Stimulated activated CD4-positive, alpha-beta T cell treated with anti-CD3 and anti-CD28 coated beads, Interleukin-4, amount 100 ng/mL, for 48 hours (primary cell): ENCODE measurements at regions not wholly inside any gene's neighbourhood (a gene's known extent, or its start where the extent isn't known, plus 50 kb on each side); places are given as distances from the start of the nearest gene placed in this dataset.

Experiments
- DNase-seq, 2 donors: peaks; one replicate each; pipeline ENCODE4 v3.0.0-alpha.2; 2020; ENCODE audit warnings: low read depth in 2 of 2

DNA sequence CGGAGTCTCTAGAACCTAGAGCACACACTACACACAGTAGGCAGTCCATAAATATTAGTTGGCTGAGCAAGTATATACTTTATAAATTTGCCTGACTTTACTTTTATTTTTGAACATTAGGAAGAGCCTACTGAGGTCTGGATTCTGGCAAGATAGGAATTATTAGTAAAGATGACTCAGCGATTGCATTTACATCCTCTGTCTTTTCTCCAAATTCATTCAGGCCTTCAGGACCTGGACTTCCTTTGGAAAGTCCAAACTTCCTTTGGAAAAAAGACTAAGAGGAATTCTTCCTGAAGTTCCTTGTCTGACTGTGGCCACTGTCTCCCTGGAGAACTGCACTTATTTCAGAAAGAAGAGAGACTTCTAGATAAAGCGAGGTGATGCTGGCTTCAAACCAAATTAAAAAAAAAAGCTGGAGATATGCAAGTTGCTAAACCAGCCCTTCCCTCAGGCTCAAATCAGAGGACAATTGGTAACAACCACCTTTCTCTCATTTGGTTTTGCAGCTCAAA is 251.3 kb downstream of the GAS1 start:
- no peak for DNase-seq

DNA sequence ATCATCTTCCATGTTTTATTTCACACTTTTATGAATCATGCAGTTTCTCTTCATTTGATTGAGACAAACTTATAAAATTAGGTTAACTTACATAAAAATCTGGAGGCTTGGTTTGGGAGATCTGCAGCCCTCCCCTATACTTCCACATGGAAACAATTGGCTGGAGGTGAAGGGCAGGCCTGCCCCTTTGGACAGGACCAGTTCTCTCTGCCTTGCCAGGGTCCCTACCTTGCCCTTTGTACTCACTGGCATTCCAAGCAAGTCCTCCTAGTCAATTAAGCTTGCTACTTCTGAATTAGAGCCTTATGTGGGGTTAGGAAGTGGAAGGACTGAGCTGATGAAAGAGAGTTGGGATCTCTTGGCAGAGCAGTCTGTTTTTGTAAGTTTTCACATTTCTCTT is 257.3 kb downstream of the GAS1 start:
- no peak for DNase-seq

DNA sequence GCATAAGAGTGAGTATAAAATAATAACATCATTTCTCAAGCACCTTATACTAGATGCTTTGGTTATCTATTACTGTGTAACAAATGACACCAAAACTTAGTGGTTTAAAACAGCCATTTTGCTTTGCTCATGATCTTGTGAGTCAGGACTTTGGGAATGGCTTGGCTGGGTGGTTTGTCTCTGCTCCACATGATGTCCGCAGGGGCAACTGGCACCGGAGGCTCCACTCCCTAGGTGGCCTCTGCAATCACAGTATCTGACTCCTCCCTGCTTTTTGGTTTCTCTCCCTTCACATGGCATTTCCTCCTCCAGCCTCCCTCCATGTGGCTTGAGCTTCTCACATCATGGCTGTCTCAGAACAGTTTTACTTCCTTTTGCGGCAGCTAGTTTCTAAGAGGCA is 259.5 kb downstream of the GAS1 start:
- no peak for DNase-seq

DNA sequence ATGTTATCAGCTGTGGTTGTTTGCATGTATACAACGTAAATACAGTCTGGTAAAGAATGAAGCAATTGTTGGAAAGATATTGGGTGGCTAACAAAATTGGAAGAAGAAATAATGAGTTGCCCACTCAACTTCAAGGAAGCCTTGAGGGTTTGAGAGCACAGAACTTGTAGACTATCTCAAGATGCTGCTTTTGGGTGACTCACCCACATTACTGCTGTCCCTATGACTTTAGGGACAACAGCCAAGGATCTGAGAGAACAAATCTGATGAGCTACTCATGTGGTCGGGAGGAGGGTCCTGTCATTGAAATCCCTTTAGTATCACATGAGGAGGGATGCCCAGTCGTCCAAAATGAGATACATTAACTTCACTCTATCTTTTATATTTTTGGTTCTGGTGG is 261.8 kb downstream of the GAS1 start:
- DNase-seq, result no peak

DNA sequence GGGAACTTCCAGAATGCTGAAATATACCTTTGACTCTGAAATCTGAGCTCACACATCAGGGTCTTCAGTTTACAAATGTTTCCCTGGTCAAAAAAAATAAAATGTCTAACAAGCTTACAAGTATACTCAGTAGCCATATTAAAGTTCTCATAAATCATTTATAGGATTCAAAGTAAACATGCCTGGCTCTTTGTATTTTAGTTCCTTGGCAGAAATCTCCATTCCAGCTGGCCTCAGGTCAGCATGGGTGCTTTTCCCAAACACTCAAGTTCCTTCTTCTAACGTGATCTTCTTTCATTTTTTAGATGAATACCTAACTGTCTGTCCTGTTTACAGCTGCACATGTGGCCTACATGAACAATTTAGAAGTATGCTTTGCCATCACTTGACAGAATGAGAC is 263.2 kb downstream of the GAS1 start:
- DNase-seq, result no peak

DNA sequence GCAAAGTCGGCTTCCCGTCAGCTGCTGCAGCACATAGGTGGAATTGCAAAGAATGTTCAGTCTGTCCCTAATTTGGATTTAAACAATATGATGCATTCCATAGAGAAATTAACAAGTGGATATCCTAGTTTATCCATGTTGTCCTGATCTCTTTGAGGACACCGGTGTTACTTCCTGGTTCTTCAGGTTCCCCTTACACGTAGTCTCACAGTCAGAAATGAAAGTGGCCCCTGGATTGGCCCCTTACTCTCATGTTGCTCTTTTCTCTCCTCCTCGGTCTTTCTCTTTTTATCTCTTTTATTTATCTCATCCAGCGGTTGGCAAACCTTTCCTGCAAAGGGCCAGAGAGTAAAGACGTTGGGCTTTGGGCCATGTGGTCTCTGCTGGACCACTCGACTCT is 265.1 kb downstream of the GAS1 start:
- DNase-seq, result no peak

DNA sequence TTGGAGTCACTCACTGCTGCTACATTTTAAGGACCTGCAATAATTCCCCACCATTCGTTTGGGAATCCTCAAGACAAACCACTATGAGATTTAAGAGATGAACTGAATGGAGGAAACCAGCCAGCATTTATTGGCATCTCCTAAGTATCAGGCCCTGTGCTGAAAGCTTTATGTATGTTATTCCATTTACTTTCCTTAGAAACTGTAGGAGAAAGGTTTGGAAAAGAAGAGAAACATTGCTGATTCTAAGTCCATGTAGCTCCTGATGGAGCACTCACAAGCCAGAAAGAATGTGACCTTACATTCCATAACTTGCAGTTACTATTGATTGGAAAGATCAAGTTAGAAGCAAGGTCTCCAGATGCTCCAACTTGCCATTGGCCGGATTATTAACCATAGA is 267.4 kb downstream of the GAS1 start:
- DNase-seq, result no peak

DNA sequence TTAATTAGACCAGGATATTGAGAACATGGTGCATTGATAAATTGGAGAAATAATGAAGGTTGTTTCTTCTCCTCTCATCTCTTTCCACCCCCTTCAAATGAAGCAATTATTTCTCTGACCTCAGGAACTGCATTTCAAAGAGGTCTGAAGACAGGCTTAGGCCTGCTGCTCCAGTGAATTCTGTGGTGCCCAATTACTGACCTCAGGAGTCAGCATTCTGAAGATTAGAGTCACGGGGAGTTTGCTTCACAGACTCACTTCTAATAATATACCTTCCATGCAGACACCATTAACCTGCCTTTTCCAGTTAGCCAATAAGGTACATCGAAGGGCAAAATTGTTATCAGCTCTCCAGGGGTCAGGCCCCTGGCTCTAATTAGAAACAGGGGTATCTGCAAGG is 270.9 kb downstream of the GAS1 start:
- DNase-seq, result no peak

DNA sequence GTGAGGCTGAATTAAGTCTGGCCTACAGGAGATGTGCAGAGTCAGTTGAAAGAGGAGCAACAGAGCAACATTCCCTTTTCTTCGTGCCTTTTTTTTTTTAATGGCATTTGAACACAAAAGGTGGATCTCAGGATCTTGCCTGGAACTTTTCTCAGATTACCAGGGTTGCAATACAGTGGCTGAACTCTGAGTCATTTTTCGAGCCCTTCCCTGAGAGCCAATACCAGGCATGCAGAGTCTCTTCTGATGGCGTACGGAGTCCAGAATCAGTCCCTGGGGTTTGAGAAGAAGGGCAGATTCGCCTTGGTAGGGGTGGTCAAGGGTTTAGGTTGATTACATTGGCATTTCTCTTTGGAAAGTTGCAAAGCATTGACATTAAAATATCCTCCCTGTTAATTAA is 271.5 kb downstream of the GAS1 start:
- DNase-seq, result no peak

DNA sequence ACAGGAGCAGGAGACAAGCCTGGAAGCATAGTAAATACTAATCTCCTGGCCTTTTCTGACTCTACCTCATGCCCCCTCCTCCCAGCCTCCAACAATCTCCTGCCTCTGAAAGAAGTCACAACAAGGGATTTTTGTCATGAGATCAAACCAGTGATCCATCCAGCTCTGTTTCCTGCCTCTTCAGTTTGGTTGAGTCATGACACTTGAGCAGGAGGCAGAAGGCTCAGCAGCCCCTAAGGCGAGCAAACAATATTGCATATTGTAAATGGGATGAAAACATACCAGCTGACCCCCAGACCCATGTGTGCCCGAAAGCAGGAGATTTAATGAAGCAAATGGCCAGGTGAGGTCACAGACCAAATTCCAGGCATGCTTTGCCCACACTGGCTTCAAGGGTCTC is 272.8 kb downstream of the GAS1 start:
- DNase-seq, result no peak

DNA sequence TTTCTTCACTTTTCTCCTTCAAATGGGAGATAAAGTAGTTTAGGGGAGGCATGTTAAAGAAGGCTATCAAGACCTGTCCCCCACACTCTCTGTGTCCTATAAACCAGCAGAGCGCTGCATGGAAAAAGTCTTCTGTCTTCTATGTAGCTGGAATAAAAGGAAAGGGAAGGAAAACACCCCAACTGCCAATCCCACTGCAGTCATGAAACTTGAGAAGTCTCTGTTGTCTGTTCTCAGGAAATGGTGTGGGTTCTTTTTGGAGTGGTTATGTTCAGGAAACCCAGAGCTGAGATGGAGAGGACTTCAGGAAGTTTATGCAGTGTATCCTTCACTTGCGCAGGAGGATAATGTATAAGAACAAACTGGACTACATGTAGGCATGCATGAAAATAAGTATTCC is 274.3 kb downstream of the GAS1 start:
- no peak for DNase-seq

DNA sequence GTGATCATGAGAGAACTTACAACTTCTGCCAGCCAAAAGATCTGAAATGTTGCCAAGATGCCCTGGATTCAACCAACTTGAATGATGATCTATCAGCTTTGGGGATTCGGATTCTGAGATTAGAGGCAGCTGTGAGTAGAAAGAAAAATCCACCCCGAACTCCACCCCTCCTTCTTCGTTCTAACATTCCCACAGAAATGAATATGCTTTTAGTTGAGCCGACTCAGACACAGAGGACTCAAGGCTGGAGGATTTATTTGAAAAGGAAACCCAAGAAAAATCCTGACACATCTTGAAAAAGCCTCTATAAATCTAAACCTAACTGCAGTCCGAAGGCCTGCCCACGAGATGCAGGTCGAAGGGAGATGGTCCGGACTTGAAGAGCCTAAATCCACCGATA is 275.0 kb downstream of the GAS1 start:
- DNase-seq, result no peak

DNA sequence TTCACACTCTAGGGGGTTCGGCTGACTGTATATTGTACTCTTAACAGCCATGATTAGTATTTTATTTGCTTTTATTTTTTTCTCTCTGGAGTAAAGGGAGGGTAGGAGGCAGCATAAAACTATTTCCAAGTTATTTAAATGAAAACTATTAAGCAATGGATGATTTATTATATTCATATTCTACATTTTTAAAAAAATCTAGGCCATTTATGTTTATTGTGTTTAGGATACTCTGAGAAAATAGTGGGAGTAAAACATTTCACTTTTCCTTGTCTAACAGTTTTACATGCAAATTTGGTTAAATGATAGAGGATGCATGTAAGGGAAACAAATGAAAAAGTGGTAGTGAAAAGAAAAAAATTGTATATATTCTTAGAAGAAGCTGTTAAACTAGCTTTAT is 276.3 kb downstream of the GAS1 start:
- DNase-seq, result no peak

DNA sequence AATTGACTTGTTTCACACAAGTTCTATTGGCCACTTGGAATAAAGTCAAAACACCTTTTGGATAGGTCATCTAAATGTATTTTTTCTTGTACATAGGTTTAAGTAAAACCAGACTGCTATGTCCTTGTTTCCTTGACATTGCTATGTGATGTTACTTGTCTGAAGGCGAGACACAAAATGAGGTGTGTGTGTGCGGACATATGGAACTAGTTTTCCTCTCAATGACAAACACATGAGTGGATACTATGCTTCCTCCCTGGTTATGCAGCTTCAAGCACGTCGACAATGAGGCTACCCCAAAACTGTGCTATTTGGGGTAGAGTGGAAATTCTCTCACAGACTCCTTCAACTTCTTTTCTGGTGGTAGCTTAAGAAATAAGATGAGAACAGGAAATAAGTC is 276.8 kb downstream of the GAS1 start:
- no peak for DNase-seq

DNA sequence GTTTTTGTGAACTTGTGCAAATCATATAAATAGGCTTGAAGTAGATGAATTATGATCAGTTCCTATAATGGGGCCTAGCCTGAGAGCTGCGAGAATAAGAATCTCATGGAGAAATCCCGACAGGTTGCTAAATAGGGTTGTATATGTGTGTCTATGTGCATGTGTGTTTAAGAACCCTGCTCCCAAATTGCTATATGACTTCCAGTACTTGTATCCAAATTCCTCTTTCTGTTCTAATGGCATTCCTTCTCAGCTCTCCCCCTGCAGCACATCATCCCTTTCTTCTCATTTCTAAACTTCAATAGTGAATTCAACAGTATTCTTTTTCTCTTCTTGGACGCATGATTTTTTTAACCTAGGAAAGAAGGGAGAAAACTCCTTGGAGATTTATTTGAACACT is 277.2 kb downstream of the GAS1 start:
- no peak for DNase-seq

DNA sequence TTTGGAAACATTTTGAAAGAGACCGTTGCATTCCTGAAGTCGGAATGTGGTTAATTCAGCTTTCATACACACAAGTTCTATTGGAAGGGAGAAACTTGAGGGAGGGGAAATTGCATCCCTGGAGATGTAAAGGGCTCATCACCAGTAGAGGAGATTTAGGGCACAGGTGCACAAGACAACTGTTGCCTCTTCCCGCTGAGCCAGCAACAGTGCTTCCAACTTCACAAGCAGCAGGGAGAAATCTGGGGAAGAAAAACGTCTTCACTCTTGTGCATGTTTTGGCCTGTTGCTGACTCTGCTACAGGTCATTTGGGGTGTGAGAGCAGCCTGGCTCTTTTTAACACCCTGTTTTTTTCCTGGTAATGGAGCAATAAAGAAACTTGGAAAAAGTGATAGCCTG is 277.9 kb downstream of the GAS1 start:
- no peak for DNase-seq

DNA sequence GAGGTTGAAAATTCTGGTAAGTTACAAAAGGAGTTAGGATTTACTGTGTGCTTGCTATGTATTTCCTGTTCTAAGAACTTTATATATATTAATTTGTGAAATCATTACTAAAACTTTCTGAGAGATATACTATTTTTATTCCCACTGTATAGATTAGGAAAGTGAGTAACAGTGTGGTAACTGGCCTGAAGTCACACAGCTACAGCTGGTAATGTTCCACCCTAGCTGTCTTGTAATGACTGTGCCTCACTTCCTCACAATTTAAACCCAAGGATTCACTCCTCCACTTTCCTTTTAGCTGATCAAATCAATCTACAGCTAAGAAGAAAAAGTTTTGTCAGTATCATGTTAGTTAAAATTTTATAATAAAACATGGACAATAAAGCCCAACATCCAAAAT is 278.8 kb downstream of the GAS1 start:
- no peak for DNase-seq

DNA sequence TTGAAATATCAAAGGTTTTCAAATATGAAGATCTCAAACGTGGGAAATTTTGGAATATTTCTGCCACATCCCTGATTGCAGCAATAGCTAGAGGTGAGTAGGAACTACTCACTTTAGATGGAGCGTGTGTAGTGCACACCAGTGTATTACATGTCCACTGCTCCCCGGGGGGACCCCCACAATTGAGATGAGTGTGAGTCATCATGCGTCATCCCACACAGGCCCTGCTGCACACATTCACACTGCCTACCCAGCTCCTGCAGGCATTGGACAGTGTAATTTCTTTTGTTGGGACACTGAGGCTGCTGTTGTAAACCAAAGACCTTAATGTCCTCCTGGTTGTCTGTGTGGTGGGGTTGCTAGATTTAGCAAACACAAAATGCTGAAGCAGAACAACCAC is 280.0 kb downstream of the GAS1 start:
- DNase-seq, result no peak

DNA sequence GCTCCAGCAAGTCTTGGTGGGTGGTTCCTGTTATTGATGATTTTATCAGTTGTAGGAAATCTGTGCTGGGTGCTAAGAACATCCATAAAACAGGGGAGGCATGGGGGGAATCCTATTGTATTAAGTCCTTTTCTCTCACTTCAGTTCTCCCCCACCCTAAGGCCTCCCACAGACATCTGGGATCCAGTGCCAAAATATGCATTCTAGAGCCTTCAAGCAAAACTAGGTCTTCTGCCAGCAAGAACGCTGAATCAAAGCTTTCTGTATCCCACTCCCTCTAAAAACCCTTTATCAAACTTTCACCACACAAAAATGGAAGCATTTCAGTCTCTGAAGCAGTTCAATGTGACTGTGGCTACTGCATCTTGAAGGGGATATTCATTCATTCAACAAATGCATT is 281.9 kb downstream of the GAS1 start:
- no peak for DNase-seq

DNA sequence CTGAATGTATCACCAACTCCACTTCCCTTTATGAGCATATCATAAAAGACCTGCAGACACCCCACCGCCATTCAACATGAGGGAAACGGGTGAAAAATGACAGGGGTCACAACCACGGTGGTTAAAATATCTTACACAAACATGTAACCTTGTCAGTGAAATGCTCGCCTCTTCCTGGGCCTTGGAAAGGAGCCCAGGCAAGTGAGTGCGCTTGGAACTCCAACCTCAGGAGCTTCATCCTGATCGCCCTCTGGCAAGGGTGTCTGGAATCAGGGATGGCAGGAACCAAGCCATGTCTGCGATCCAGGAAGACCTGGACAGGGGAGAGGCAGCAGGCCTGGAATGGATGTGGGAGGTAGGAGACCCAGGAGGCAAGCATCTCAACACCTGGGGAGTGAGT is 282.7 kb downstream of the GAS1 start:
- no peak for DNase-seq

DNA sequence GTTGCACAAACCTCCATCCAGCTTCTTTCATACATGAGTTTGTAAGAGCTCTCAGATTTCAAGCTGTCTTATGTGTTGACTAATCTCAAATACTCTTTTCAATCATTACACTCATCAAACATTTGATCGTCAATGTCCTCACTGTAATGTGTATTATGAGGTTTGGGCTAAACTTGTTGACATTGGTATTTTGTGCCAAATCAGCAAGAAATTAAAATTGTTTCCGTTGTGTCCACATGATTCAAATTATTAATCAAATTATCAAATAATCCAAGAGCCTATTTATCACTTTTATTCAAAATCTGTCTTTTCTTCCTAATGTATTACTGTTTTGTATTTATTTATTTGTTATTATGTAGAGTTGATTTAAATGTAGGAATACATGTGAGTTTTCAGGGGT is 283.4 kb downstream of the GAS1 start:
- no peak for DNase-seq

DNA sequence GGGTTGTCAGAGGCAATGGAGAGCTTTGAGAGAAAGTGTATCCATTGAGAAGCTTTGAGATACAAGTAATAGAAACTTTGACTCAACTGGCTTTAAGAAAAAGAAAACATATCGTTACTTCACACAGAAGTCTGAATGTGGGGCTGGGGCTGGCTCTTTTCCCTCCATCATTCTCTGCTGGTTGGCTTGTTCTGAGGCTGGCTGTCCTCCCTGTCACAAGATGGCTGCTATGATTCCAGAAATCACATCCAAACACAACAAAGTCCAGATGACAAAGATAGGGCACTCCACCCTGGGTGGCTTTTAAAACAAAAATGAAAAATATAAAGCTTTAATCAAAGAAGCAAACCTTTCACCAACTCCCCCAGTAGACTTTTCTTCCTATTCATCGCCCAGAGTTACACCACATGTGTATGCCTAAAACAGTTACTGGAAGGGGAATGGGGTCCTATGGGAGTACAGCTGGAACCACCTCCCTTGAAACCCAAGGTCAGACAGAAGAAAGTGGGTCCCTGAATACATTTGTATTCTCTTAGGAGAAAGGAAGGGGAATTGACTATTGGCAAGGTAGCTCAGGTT is 284.3 kb downstream of the GAS1 start:
- DNase-seq, result no peak

DNA sequence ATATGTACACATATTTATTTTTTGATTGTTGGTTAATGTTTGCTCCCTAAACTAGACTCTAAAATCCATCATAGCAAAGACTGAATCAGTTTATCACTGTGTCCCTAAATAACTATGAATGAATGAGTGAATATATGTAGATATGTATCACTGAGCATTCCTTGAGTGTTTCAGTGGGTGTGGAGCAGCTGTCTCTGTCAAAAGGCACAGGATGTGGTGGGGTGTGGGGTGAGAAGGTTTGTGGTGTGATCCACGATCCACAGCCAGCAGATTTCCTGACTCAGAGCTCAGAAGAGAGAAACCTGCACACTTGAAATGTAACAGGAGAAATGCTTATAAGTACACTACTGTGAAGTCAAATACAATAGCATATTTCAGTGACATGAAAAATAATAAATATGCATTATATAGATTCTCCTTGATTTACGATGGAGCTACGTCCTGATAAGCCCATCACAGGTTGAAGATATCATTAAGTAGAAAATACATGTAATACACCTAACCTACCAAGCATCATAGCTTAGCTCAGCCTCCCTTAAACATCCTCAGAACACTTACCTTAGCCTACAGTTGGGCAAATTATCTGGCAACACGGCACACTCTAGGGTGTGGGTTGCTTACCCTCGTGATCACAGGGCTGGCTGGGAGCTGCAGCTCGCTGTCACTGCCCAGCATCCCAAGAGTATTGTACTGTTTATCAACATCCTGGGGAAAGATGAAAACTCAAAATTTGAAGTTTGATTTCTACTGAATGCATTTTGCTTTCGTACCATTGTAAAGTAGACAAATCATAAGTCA is 287.0 kb downstream of the GAS1 start:
- DNase-seq, result no peak
